Lower leg skin (tissue), 3 donors: ENCODE measurements at regions not wholly inside any gene's neighbourhood (a gene's known extent, or its start where the extent isn't known, plus 50 kb on each side); places are given as distances from the start of the nearest gene placed in this dataset.

Experiments
- CTCF ChIP-seq, 3 donors: fragments of 450-650 bp; IDR thresholded peaks; one replicate each; pipeline ENCODE4 v1.5.1; 2016; ENCODE audit warnings: antibody characterized with exemption in 3 of 3, mild to moderate bottlenecking in 3 of 3, moderate library complexity in 2 of 3
- POLR2A ChIP-seq, 2 donors: fragments of 450-650 bp; IDR thresholded peaks; one replicate each; pipeline ENCODE4 v1.6.1; 2016 to 2017; ENCODE audit warnings: antibody characterized with exemption in 2 of 2, mild to moderate bottlenecking in 1 of 2, moderate library complexity in 1 of 2

DNA sequence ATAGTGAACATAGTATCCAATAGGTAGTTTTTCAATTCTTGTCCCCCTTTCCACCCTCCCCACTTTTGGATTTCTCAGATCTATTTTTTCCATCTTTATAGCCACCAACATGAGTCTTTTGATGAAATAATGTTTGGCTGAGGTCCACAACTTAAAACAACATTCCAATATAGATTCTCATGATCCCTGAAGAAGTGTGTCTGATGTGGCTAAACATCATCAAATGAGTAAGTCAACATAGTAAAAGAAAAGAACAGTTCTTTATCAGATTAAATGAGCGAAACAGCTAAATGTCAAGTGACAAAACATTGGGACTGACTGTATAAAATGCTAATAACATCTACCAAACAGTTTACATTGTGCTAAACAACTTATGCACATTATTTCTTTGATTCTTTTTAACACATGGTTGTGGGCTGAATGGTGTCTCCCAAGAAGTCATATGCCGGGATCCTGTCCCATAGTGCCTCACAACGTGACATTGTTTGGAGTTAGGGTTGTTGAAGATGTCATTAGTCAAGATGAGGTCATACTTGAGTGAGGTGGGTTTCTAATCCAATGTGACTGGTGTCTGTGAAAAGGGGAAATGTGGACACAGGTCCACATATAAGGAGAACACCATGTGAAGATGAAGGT, 453.6 kb downstream of the LTN1 start:
- TF ChIP-seq CTCF (IDR thresholded peaks at IDR 0.05) (no peak), POLR2A (IDR thresholded peaks at IDR 0.05) (no peak)
